ENCODE measurements at regions not wholly inside any gene's neighbourhood (a gene's known extent, or its start where the extent isn't known, plus 50 kb on each side); places are given as distances from the start of the nearest gene placed in this dataset.
A peak's percentile ranks its signal among the peaks of the same experiment; 100 is the strongest.
"Not testable (repeated sequence)": the region's sequence is repeated elsewhere in the genome, so short reads cannot be mapped to it uniquely, and the experiment has no call there.

- peak in 1 of 2 donors; percentile 24 for DNase-seq (ENCODE audit: low read depth in 2 of 2)
These were observed 110.5 kb upstream of the PLGLB2 start for GRCh38 chr2:87637249-87637990.

DNA sequence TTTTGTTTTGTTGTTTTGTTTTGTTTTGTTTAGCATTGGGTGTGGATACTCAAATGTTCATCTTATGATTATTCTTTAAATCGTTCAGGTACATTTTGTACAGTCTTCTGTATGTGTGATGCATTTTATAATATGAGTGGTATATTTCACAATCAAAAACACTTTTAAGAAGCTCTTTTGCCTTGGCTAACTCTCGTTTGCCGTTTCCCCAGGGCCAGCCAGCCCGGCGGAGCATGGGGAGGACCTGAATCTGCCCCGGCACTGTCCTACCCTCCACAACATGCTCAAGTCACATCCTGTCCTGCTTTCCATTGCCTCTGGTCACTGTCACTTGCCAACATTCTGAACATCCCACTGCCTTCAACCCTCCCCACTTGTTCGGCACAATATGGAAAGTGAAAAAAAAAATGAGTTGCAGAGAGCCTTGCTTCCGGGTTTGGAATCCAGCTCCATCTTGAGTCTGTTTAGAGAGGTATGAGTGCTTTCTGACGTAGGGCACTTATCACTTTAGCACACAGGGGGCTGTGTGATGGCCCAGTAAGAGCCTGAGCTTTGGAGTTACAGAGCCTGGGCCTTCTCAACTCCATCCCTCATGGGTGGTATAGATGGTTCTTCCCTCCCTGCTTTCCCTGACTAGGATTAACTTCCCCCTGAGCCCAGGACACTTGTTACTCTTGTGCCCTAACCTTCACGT is 109.6 kb upstream of the PLGLB2 start:
- not testable (repeated sequence) for DNase-seq (ENCODE audit: low read depth in 2 of 2)

GRCh38 chr2:87638872-87639271 is 109.0 kb upstream of the PLGLB2 start:
- DNase-seq (ENCODE audit: low read depth in 2 of 2), result not testable (repeated sequence)

DNA sequence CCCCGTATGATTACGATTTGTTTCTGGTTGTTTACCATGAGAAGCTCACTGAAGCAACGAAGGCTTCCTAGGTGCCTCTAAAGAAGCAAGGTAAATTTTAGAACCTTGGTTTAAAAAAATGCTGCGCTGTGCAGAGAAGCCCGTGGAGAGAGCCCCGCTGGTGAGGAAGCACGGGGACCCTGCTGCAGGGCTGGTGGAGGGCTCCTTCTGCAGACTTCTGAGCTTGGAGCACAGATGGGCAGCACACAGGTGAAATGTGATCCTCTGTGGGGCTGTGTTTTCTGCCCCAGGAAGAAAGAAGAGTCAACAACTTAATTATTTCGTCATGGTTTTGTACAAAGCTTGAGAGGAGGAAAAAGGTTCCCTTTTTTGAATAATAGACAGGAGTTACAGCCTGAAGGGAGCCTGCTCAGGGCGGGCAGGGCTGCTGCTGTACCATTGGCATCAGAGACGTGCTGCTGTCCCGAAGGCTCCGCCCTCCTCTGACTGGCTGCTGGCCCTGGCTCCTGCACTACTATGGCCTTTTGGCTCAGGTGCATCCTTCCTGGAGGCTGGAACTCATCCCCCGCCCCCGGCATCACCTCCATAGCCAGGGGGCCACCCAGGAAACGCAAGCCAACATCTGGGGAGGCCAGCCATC is 108.0 kb upstream of the PLGLB2 start:
- DNase-seq (ENCODE audit: low read depth in 2 of 2), result not testable (repeated sequence)

DNA sequence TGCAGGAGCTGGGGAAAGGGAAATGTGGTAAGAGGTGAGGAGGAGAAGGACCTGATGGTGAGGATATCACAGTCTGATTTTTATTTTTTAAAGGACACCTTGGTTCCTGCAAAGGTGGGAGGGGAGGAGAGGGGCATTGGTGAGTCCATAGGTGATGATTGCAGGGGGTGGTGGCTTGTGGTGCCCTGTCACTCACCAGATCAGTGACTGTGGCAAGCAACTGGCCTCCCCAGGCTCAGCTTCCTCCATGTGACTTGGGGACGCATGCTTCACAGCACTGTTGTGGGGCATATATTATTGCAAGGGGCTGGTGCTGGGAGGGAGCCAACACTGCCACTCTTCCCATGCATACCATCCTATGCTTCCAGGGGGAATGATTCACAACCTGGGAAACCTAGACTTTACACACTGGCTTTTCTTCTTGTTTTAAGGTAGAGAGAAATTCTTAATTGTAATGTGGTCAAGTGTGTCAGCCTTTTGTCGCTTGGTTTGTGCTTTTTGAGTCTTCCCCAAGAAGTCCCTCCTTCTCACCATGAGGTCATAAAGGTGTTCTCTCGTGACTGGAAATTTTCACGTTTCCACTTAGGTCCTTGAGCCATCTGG is 106.8 kb upstream of the PLGLB2 start:
- not testable (repeated sequence) for DNase-seq (ENCODE audit: low read depth in 2 of 2)

DNA sequence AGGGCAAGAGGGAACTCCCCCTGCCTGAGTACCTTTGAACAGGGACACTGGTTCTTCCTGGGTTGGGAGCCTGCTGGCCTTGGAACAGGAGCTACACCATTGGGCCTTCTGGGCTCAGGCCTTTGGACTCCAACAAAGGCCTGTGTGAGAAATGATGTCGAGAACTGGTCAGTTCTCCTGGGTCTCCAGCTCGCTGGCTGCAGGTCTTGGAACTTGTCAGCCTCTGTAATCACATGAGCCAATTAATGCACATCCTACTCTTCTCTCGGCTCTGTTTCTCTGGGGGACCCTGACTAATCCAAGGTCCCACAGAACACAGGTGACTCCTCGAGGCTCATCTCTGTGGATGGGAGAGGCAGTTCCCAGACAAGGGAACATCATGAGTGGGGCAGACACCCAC is 104.7 kb upstream of the PLGLB2 start:
- DNase-seq (ENCODE audit: low read depth in 2 of 2), result not testable (repeated sequence)

GRCh38 chr2:87647737-87648498 is 100.0 kb upstream of the PLGLB2 start:
- DNase-seq (ENCODE audit: low read depth in 2 of 2), result peak; percentile 5 to 10

DNA sequence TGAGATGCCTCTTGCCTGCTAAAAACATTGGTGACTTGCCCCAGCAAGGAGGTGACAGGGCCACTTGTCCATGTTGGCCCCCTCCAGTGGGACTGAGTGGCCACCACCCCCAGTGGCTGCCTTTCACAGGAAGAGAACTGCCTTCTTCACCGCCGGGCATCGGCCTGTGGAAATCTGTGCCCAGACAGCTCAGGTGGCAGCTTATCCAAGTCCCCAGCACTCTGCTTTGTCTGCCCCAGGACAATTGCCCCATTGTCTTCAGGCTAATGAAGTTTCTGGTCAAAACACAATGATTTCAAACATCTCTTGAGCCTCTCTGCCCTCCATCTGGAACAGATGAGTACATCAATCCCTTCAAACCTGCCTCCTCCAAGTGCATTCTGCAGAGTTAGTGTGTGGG is 99.1 kb upstream of the PLGLB2 start:
- not testable (repeated sequence) for DNase-seq (ENCODE audit: low read depth in 2 of 2)

DNA sequence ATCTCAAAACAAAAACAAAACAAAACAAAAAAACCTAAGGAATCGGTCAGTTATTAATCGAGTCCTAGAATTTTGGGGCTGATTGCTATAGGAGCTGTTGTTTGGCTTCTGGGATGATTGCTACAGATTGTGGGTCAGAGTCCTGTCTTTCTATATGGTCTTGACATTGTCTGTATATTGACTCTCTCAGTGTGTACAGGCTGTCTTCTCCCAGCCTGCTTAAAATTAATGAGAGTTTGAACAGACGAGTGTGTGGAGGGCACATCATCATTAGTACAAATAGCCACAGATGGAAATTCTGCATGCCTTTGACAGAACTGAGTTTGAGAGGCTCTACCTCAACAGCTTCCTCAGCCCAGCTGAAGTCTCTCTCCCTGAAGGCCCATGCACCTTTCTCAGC is 98.0 kb upstream of the PLGLB2 start:
- DNase-seq (ENCODE audit: low read depth in 2 of 2), result not testable (repeated sequence)

GRCh38 chr2:87650837-87651236 is 97.0 kb upstream of the PLGLB2 start:
- not testable (repeated sequence) for DNase-seq (ENCODE audit: low read depth in 2 of 2)

DNA sequence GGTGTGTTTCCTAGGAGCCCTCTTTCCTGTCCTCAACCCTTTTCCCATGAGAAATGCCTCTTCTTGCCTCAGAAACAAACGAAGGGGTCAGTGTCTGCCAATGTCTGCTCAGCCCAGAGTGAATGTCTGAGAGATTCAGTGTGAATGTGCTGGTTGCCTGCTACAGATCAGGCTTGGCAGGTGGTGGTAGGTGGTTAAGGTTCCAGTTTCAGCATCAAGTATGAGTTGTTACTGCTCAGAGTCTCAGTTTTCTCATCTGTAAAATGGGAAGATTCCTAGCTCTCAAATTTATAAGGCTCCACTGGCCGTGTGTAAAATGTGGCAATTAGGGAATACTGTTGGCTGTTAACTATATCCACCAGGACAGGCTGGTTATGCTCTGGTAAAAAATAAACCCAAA is 96.3 kb upstream of the PLGLB2 start:
- DNase-seq (ENCODE audit: low read depth in 2 of 2), result not testable (repeated sequence)

DNA sequence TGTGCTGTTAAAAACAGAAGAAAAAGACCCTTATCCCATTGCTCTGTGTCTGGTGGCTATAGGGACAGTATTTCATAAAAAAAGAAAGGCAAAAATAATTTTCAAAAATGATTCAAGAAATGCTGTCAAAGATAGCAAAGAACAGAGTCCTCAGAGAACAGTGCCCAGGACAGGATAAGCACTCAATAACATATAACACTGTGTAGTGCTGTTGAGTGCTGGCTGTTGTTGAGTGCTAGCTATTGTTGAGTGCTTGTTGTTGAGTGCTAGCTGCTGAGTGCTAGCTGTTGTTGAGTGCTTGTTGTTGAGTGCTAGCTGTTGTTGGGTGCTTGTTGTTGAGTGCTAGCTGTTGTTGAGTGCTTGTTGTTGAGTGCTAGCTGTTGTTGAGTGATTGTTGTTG is 94.5 kb upstream of the PLGLB2 start:
- DNase-seq (ENCODE audit: low read depth in 2 of 2), result not testable (repeated sequence)

- not testable (repeated sequence) for DNase-seq (ENCODE audit: low read depth in 2 of 2)
These were observed 93.6 kb upstream of the PLGLB2 start for GRCh38 chr2:87654136-87654814.

GRCh38 chr2:87657915-87658314 is 90.0 kb upstream of the PLGLB2 start:
- not testable (repeated sequence) for DNase-seq (ENCODE audit: low read depth in 2 of 2)

DNA sequence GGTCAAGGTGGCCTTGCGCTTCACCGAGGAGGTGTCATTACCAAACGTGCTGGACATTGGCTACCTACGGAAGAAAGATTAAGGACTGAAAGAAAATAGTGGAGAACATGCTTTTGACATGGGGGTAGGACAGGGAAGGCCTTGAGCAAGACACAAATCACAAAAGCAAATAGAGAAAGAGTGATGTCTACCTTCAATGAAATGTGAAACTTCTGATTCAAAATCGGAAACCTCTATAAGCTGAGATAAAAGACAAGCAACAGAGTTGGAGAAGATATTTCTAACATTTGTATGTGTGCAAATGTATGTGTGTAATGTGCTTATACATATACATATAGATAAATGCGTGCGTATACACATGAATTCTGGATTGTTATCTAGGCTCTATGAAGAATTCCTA is 89.5 kb upstream of the PLGLB2 start:
- DNase-seq (ENCODE audit: low read depth in 2 of 2), result not testable (repeated sequence)

- not testable (repeated sequence) for DNase-seq (ENCODE audit: low read depth in 2 of 2)
These were observed 88.9 kb upstream of the PLGLB2 start for GRCh38 chr2:87658976-87659375.

GRCh38 chr2:87660164-87660563 is 87.7 kb upstream of the PLGLB2 start:
- DNase-seq (ENCODE audit: low read depth in 2 of 2), result not testable (repeated sequence)

DNA sequence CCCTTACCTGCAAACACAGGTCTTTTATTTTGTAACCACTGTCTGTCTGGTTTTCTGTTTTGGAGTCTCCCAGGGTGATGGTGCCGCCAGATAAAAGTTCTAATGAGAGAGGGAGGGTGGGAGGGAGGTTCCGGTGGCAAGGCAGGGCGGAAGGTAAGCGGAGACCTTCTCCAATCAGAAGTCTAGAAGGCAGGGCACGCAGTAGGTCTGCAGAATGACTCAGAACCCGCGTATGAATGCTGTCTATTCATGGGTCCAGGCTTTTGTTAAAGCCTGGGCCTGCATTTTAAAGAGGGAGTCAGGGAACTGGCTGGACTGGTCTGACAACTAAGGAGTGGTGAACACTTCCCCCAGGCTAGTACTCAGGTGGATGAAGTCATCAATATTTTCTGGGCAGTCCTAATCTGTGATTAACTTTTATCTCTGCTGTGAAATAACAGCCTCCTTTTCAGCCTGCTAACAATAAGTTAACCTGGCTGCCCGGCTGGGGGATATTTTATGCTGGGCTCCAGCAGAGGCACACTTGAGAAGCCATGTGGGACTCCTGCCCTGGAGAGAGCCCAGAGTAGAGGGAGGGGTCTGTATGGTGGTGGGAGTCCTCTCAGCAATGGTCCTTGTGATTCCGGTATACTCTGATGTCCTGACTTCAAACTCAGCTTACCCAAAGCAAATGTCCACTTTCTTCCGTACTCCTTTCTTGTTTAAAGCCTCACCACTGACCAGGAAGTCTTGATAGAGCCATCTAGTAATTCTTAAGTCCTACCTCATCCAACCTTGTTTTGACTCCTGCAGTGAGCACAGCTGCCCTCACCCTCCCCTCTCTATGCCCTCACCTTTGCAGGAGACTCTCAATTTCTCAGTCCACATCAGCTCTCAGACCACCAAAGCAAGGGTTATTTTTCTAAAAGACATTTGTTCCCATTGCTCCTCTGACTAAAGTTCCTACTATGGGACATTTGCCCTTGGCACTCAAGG is 85.3 kb upstream of the PLGLB2 start:
- not testable (repeated sequence) for DNase-seq (ENCODE audit: low read depth in 2 of 2)

DNA sequence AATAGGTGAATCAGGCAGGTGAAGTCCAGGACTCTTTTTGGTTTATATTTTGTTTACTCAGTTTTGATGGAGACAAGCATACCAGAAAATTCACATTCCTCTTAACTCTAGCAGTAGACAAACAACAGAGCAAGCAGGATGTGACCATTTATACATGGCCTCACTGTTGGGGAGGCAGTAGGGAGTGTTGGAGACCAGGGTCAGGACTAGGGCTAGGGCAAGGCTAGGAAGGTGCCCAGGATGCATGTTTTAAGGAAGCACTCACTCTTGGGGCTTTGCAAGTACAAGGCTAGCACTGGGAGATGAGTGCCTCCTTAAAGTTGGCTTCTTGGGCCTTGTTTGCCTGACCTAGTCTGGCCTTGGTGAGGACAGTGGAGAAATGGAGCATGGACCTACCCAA is 84.5 kb upstream of the PLGLB2 start:
- DNase-seq (ENCODE audit: low read depth in 2 of 2), result not testable (repeated sequence)

Data from lung microvascular endothelial cell (primary cell).